Globus pallidus (tissue), 1 donor: ENCODE measurements at regions not wholly inside any gene's neighbourhood (a gene's known extent, or its start where the extent isn't known, plus 50 kb on each side); places are given as distances from the start of the nearest gene placed in this dataset.

Source experiments
- DNase-seq: peaks from one replicate; pipeline ENCODE4 v3.0.0-alpha.2; 2015; ENCODE audit warnings: low spot score

GRCh38 chr9:108720191-108720642, 135.6 kb downstream of the ACTL7B start:
- DNase-seq: peak; percentile 68

GRCh38 chr9:108710424-108710823, 145.4 kb downstream of the ACTL7B start:
- DNase-seq: peak; percentile 31

GRCh38 chr9:108709997-108710396, 145.8 kb downstream of the ACTL7B start:
- DNase-seq: no peak

GRCh38 chr9:108709126-108709525, 146.7 kb downstream of the ACTL7B start:
- no peak for DNase-seq

GRCh38 chr9:108708448-108708847, 147.3 kb downstream of the ACTL7B start:
- DNase-seq: peak; percentile 70

- no peak for DNase-seq
These were observed 148.7 kb downstream of the ACTL7B start for GRCh38 chr9:108707120-108707519.

- DNase-seq: no peak
These were observed 151.5 kb downstream of the ACTL7B start for GRCh38 chr9:108704156-108704852.

- no peak for DNase-seq
These were observed 152.4 kb downstream of the ACTL7B start for GRCh38 chr9:108703429-108703828.

- DNase-seq: no peak
These were observed 153.1 kb downstream of the ACTL7B start for GRCh38 chr9:108702681-108703080.

GRCh38 chr9:108698801-108699200, 157.0 kb downstream of the ACTL7B start:
- no peak for DNase-seq

- no peak for DNase-seq
These were observed 157.6 kb downstream of the ACTL7B start for GRCh38 chr9:108698231-108698630.

GRCh38 chr9:108696156-108696555, 159.6 kb downstream of the ACTL7B start:
- no peak for DNase-seq

- no peak for DNase-seq
These were observed 161.6 kb downstream of the ACTL7B start for GRCh38 chr9:108694170-108694569.

GRCh38 chr9:108691614-108692013, 164.2 kb downstream of the ACTL7B start:
- no peak for DNase-seq

GRCh38 chr9:108688676-108689075, 167.1 kb downstream of the ACTL7B start:
- DNase-seq: no peak

- no peak for DNase-seq
These were observed 167.7 kb downstream of the ACTL7B start for GRCh38 chr9:108688051-108688450.

- no peak for DNase-seq
These were observed 168.5 kb downstream of the ACTL7B start for GRCh38 chr9:108687006-108687987.

- DNase-seq: no peak
These were observed 171.3 kb downstream of the ACTL7B start for GRCh38 chr9:108684288-108685025.

- no peak for DNase-seq
These were observed 172.5 kb downstream of the ACTL7B start for GRCh38 chr9:108683245-108683644.

GRCh38 chr9:108681851-108682590, 173.8 kb downstream of the ACTL7B start:
- no peak for DNase-seq

GRCh38 chr9:108680946-108681345, 174.8 kb downstream of the ACTL7B start:
- DNase-seq: no peak

- DNase-seq: no peak
These were observed 178.0 kb downstream of the ACTL7B start for GRCh38 chr9:108677776-108678175.
